GM13976 (cell line): ENCODE measurements at regions not wholly inside any gene's neighbourhood (a gene's known extent, or its start where the extent isn't known, plus 50 kb on each side); places are given as distances from the start of the nearest gene placed in this dataset.

Experiments
- DNase-seq: peaks from one replicate; pipeline ENCODE4 v3.0.0; 2012; ENCODE audit warnings: low spot score
- in situ Hi-C: fragments of 300-500 bp; cut with MboI; formaldehyde crosslinking; loops from one replicate; pipeline ENCODE4 v1.12.0; 2022; ENCODE audit warnings: low sequenced_read_pairs, mixed read lengths, inconsistent platforms; ENCODE audit not compliant: unreplicated experiment
- TF ChIP-seq, protein P1 (sequence below): IDR thresholded peaks from 2 replicates; pipeline ENCODE4 v1.5.1; 2012; ENCODE audit warnings: borderline replicate concordance, mild to moderate bottlenecking; ENCODE audit not compliant: insufficient read depth; ENCODE audit errors: extremely low read depth, missing control alignments, control extremely low read depth

- TF ChIP-seq, protein P1, sequence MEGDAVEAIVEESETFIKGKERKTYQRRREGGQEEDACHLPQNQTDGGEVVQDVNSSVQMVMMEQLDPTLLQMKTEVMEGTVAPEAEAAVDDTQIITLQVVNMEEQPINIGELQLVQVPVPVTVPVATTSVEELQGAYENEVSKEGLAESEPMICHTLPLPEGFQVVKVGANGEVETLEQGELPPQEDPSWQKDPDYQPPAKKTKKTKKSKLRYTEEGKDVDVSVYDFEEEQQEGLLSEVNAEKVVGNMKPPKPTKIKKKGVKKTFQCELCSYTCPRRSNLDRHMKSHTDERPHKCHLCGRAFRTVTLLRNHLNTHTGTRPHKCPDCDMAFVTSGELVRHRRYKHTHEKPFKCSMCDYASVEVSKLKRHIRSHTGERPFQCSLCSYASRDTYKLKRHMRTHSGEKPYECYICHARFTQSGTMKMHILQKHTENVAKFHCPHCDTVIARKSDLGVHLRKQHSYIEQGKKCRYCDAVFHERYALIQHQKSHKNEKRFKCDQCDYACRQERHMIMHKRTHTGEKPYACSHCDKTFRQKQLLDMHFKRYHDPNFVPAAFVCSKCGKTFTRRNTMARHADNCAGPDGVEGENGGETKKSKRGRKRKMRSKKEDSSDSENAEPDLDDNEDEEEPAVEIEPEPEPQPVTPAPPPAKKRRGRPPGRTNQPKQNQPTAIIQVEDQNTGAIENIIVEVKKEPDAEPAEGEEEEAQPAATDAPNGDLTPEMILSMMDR, result no peak
- no peak for DNase-seq
- in situ Hi-C loops, result no loop called here
Observed at GRCh38 chr2:181285116-181285515, 172.1 kb upstream of the ITGA4 start.

DNA sequence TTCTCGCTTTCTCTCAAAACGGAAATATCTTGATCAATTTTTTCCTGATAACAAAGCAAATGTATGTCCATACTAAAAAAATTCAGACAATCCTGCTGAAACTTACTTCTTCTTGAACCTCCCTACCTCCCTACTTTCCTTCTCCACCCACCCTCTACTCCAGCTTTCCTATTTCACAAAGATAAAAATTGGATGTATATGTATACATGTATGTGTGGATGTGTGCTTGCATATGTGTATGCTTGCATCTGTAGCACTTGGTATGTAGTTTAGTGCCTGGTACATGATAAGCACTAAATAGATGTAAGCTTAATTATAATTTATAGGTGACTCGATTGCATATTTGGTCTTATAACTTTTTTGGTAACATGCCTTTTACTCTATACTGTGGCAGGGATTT is 167.5 kb upstream of the ITGA4 start:
- no peak for DNase-seq
- in situ Hi-C loops, result no loop called here
- TF ChIP-seq, protein P1, result no peak

- TF ChIP-seq, protein P1, result no peak
- no peak for DNase-seq
- in situ Hi-C loops, result no loop called here
Observed at GRCh38 chr2:181290182-181290581, 167.0 kb upstream of the ITGA4 start.

GRCh38 chr2:181294979-181295378 is 162.2 kb upstream of the ITGA4 start:
- in situ Hi-C loops, result no loop called here

DNA sequence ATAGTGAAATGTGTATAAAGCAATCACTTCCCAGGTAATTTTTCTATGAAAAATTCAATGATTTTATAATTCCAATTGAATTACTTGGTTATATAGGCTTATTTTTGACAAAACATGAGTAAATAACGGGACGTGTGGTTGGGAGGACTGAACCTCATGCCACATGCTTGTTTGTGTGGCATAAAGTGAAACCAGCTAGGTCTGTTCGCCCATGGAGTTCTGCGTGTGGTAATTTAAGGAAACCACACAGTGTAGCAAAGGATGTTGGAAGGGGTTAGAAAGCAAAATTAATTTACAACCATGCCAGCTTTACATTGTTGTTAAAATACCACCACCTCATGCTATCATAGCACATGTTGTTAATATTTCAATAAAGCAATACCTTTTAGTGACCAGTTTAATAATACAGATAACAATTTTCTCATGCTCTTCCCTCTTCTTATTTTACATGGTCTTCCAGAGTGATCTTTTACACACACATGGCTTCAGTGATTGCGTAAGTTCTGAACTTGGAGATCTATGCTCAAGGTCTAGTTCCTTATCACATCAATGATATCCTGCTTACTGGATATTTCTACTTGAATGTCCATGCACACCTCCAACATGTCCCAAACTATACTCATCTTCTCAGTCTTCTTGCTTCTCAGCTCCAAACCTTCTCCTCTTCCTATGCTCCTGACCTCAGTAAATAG is 156.4 kb upstream of the ITGA4 start:
- TF ChIP-seq, protein P1, result no peak
- DNase-seq, result no peak
- in situ Hi-C loops, result loop anchor here (10.0 kb wide), 1 partner anchor 196 kb away; no protein-coding TSS in a partner anchor

More at GRCh38 chr2:181294979-181295378, 162.2 kb upstream of the ITGA4 start:
- DNase-seq, result no peak
- TF ChIP-seq, protein P1, result no peak

- TF ChIP-seq, protein P1, result no peak
- in situ Hi-C loops, result loop anchor here (10.0 kb wide), 1 partner anchor 199 kb away; no protein-coding TSS in a partner anchor
- DNase-seq, result no peak
Observed at GRCh38 chr2:181304011-181304844, 153.0 kb upstream of the ITGA4 start.
